Astrocyte of the spinal cord (primary cell): ENCODE measurements at regions not wholly inside any gene's neighbourhood (a gene's known extent, or its start where the extent isn't known, plus 50 kb on each side); places are given as distances from the start of the nearest gene placed in this dataset.

Source experiments
- DNase-seq: peaks from one replicate; pipeline ENCODE4 v3.0.0; 2011; ENCODE audit warnings: low read depth, low spot score
- H3K4me3 ChIP-seq: 2 replicates; pipeline ENCODE4 v1.5.1; 2011; ENCODE audit warnings: low read depth, mild to moderate bottlenecking, low read length, moderate library complexity
- CTCF ChIP-seq: IDR thresholded peaks from 2 replicates; pipeline ENCODE4 v1.5.1; 2012; ENCODE audit warnings: low read depth, mild to moderate bottlenecking, low read length, inconsistent platforms
- in situ Hi-C: cut with HindIII; loops from 2 replicates; pipeline ENCODE4 v1.10.0; 2017; ENCODE audit warnings: low sequenced_read_pairs

- no peak overlapping the region for H3K4me3 ChIP-seq
- no peak for TF ChIP-seq CTCF
- DNase-seq = no peak
- in situ Hi-C loops = no loop called here
Measured at GRCh38 chr6:168388641-168389633, 52.0 kb upstream of the SMOC2 start.

- TF ChIP-seq CTCF = no peak
- no peak overlapping the region for H3K4me3 ChIP-seq
- no peak for DNase-seq
- in situ Hi-C loops = no loop called here
Measured at GRCh38 chr6:168390749-168391420, 50.1 kb upstream of the SMOC2 start.
